GM21447 (cell line): ENCODE measurements at regions not wholly inside any gene's neighbourhood (a gene's known extent, or its start where the extent isn't known, plus 50 kb on each side); places are given as distances from the start of the nearest gene placed in this dataset.

Source experiments
- ATAC-seq: cut with Tn5 transposase; IDR thresholded peaks from one replicate; pipeline ENCODE4 v1.9.1; 2021; ENCODE audit not compliant: unreplicated experiment

DNA sequence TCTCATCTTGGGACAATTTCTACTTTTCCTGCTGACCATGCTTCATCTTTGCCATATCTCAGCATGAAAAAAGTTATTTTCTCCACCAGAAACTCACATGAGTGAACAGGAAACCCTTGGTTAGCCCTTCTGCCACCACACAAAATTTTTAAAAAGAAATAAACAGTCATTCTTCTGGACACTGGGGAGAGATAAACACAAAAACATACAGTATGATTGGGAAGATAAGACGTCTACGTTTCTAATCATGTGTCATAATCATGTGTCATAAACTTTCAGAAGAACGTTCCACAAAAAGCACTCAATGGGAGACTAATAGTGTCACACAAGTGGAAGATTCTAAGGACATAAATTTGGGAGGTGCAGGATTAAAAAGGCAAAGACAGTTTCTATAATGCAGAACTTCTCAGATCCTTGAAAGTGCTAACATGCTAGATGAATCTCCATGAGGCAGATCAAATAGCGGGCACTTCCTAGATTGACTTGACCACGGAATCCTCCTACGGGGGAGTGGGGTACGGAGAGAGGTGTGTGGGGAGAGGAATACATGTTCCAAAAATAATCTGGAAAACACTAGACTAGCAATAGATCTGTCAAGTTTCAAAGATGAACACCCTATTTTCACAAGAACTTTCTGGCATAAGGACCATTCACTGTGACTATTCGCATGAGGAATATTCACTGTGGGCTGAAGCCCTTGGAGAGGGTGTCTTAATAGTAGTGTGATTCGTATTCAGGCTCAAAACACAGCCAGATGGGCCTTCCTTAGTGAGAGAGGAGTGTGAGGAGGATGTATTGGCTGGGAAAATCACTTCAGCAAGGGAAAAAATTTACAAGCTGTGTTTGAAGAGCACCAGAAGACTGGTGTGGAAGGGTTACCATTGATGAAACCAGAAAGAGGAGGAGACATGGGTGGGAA is 206.7 kb downstream of the SETD4 start:
- ATAC-seq = no peak

DNA sequence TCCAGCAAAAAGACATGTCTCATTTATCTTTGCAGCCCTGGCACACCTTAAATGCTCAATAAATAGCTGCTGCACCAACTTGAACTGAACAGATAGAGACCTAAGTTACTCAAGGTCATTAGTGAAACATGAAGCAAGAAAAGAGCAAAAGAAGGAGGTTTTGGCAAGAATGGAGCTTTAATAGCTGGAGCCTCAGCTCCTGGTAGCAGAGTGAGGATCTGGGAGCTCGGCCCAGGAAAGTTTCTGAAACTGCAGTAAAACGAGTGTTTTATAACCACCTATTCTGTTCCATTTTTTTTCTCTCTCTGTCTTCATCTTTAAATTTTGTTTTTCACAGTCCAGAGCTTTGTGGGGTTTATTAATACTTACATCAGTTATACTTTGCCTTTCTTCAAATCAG is 207.5 kb downstream of the SETD4 start:
- ATAC-seq = no peak

DNA sequence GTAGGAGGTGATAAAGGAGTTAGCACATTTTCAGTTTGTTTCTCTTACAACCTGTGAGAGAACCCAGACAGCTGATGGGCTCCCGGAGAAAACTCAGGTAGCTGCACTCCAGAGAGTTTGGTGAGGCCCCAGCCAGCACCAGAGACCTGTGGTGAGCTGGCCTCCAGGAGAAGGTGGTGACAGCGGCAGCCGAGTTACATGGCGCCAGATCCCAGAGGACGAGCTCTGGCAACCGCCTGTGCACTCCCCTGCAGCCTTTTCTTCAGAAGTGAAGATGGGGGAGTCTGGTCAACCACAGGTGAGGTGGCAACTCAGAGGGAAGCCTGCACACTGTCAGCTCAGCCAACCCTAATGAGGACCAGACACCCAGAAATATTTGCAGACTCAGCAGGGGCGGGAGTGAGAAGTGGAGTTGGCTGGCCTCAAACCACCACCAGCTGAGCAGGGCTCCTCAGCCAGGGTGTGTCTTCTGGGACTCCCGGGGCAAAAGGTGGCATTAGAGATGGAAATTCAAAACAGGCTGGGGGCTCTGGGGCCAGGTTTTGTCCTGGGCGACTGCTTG is 209.7 kb downstream of the SETD4 start:
- no peak for ATAC-seq

DNA sequence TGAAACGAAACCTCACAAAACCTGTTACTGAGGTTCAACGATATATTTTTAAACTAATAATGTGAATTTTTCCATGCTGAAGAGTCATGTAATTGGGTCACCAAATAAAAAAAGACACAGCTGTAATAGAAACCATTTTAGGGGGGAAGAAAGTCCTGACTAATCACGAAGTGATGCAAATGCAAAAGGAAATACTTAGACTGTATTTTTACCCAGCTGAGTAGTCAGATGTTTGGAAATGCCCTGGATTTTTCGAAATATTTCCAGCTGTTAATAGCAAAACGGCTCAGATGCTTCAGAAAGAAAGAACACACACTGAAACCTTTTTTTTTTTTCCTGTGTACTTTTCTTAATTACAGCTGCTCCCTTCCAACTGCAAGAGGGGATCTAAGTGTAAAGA is 210.3 kb downstream of the SETD4 start:
- ATAC-seq = no peak

DNA sequence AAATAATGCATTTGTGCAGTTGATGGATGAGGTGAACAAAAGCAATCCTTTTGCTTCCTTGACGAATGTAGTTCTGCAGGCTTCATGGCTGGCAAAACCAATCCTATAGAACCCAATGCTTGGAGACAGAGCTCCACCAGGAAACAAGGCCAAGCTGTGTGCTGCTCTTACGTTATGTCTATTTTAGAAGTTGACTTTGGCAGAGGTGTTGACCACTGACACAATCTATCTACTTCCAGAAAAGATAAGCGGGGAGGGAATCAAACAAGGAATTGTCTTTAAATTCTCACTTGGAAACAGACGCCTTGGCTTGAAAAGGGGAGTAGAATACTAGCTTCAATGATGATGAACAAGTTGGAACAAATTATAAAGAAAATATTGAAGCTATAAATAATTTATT is 211.2 kb downstream of the SETD4 start:
- no peak for ATAC-seq

DNA sequence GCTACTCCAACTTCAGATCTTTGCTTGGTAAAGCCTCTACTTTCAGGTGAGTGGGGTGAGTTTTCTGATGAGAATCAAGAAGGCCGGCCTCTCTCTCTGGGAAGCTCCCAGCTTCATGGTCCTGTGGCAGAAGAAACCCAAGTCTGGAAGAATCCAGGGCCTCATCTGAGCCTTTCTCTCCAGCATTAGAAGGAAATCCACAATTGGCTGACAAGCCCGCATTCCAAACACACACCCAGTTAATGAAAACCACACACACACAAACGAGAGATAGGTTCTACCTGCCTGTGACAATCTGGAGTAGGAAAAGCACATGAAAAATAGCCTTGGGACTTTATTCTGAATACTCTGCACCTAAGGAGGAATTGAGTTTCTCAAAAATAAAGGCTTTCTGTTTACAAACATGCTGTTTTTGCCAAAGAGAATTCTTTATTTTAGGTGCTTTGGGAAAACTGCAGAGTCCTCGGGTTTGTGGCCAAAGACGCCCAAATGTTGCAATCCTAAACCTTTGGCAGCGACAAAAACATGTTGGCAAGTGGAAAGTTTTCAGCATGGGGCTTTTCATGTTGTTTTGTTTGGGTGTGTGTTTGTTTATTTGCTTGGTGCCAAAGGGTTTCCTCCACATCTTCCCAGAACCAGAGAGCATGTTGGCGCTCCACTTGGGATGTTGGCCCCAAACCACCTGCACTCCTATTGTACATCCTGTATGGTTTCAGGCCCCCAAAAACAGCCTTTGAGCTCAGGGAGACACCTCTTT is 216.2 kb downstream of the SETD4 start:
- ATAC-seq = no peak

DNA sequence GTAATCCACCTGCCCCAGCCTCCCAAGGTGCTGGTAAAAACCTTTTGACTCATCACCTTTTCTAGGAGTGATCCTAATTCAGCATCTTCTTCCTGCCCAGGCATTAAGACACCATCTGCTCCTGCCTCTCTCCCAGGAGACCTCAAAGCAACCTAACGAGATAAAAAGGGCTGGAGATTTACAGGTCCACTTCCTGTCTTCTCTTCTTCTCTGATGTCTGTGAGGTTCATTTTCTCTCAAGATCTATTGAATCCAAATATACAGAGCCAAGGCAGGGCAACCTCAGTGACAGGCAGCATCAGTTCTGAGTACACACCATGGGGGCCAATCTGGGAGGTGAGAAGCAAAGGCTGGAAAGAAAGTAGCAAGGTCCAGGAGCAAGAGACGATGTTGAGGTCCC is 219.4 kb downstream of the SETD4 start:
- ATAC-seq = no peak

DNA sequence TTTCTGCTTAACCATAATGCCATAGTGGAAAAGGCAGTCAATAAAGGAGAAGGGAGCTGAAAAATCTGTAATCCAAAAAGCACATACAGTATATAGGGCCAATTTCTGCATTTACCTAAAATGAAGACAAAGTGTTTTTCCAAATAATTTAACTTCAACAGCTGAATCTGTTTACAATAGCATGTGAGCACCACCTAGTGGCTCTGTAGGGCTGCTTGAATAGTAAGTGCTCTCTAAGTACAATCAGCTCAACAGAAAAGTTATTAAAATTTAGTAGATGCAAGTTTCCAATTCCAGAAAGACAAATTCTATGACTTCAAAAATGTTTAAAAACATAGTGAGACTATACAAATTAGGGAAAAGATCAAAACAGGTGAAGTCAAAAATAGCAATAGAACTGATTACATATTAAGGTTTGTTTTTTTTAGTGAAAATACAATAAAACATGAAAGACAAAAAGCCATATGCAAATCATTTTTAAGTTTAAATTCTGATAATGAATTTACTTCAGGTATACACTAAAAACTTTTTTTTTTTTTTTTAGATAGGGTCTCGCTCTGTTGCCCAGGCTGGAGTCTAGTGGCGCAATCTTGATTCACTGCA is 220.0 kb downstream of the SETD4 start:
- no peak for ATAC-seq

DNA sequence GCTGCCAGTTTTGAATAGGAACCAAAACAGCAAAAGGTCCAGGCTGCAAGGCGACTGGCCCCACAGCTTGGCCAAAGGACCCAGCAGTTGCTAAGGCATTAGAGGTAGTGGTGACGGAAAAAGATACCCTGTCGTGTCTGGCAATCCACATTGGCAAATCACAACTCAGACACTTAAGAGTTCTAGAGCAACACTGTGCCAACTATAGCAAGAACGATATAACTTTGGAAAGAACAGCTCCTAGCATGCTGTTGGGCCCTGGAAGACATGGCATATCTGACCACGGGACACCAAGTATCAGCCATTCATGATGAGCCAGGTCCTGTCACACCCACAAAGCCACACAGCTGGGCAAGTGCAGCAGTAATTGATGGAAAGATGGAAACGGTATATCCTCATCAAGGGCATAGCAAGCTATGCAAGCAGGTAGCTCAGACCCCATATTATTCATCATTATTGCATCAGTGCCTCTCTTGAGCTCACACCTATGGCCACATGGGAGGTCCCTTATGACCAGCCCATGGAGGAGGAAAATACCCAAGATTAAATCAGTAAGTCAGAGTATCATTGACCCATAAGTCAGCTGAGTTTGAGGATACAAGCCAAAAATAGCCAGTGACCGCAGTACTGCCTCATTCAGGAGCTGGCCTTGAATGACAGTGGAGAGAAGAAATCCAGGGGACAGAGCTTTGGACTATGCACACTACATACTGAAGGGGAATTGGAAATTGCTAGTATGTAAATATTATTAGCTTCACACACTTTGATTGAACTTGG is 221.2 kb downstream of the SETD4 start:
- ATAC-seq = no peak

DNA sequence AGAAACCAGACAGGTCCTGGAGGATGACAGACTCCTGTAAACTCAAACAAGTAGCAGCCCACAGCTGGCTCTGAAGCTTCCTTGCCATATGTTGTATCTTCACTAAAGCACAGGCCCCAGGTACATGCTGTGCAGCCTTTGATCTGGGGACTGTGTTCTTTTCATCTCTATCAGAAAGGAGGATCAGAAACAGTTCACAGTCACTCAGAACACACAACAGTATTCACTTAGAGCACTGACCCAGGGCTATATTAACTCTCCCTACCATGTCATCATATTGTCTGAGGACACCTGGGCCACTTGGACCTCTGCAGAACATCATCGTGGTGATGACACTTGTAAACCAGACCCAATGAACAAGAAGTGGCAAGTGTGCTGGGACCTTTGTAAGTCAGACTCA is 222.0 kb downstream of the SETD4 start:
- ATAC-seq = no peak

DNA sequence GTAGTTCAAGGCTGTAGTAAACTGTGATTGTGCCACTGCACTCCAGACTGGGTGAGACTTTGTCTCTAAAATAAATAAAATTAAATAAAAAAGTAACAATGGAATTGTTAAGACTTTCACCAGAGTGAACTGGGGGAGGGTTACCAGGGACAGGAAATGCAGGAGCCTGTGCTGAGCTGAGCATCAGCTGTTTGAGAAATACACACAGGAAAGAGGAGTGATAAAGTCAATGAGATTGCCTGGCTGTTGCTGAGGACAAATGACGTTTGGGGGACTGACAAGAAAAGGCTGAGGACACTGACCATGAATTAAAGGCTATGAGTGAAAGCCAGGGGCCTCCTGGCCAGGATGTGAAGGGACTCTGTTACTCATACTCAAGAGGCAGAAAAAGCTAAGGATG is 226.3 kb downstream of the SETD4 start:
- no peak for ATAC-seq

DNA sequence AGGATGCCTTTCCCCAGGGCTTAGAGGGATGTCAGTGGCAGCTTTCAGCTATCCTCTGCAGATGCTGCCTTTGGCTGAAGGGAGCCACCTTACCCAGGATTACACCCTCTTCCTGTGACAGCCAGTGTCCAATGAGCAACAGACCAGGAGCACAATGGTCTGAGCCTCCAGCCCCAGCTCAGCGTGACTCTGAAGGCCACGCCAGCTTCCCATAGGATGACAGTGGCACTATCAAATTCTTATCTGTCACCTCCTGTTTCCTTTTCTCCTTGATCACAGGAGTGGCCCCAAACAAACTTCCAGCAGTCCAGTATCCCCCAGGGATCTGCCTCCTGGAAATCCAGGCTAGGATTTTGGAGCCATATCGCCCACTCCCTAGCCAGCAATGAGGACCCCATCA is 226.9 kb downstream of the SETD4 start:
- ATAC-seq = no peak

DNA sequence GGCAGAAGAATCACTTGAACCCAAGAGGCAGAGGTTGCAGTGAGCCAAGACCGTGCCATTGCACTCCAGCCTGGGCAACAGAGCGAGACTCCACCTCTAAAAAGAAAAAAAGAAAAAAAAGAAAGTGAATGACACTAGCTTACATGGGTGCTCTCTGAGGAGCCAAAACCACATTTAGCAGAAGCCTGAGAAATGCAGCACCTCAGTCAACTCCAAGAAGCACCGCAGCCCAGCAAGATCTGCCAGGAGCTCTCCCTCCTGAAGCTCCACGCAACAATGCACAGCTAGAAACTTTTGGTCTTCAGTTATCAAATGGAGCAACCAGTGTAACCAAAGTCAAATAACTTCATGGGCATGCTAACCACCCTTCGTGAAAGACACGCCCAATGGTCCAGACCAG is 229.1 kb downstream of the SETD4 start:
- ATAC-seq = no peak

DNA sequence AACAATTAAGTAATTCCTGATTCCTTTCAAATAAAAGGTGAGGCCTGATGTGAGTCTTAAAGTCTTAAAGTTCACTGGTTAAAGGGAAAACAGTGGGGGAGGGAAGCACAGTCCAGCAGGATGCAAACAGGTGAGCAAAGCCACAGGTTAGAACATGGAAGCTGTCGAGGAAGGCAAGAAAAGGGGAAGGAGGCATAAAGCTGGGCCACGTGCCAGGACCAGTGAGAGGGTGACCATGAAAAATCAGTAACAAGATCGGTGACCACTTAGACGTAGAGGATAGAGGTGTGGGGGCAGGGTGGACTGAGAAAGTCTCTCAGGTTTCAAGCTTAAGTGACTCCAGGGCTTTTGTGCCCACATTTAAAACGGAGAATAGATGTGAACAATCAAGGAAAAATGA is 231.3 kb downstream of the SETD4 start:
- no peak for ATAC-seq

DNA sequence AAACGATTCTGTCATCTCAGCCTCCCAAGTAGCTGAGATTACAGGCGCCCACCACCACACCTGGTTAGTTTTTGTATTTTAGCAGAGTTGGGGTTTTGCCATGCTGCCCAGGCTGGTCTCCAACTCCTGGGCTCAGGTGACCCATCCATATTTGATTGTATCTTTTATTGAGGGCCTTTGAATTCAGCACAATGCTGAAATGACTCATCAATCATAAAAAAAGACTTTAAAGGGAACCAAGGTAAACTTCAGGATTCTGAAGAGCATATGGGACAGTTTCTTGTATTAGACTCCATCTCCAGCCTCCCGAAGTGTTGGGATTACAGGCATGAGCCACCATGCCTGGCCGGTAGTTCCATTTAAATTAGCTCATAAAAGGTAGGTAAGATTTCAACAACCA is 232.2 kb downstream of the SETD4 start:
- no peak for ATAC-seq

DNA sequence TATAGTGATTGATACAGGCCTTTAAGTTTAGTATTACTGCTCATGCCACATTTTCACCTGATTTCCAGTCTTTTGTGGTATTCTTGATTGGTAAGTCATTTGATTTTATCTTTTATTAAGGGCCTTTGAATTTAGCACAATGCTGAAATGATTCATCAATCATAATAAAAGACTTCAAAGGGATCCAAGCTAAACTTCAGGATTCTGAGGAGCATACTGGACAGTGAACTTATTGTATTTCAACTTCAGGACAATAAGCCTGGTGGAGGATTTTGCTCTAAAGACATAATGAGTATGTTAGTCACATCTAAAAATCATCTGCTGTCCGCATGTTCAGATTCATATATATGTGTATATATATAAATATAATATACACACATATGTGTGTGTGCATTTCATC is 233.3 kb downstream of the SETD4 start:
- no peak for ATAC-seq

DNA sequence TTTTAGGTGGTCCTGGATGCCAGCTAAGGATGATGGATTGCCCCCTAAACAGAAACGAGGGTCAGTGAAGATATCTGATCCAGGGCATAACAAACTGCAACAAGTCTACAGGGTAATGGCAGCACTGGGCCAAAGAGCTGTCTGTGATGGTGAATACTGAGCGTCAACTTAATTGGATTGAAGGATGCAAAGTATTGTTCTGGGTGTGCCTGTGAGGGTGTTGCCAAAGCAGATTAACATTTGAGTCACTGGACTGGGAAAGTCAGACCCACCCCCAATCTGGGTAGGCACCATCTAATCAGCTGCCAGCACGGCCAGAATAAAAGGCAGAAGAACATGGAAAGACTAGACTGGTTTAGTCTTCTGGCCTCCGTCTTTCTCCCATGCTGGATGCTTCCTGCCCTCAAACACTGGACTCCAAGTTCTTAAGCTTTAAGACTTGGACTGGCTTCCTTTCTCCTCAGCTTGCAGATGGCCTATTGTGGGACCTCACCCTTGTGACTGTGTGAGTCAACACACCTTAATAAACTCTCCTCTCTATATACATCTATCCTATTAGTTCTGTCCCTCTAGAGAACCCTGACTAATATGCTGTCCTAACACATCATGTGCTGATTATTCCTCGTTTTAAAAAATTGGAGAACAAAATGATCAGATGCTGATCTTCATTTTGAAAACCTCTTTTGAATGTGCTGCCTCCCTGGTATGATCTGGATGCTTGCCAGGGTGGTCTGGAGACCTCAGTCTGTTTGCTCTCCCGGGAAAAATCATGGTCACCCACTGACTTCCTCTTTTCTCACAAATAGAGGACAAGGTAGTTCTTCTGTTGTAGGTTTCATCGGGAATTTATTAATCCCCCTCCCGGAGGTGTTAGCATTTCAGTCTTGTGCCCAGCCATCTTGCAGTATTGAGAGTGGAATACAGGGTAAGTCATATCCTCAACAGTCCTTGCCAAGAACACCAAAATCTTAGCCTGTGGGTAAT is 234.7 kb downstream of the SETD4 start:
- ATAC-seq = no peak

DNA sequence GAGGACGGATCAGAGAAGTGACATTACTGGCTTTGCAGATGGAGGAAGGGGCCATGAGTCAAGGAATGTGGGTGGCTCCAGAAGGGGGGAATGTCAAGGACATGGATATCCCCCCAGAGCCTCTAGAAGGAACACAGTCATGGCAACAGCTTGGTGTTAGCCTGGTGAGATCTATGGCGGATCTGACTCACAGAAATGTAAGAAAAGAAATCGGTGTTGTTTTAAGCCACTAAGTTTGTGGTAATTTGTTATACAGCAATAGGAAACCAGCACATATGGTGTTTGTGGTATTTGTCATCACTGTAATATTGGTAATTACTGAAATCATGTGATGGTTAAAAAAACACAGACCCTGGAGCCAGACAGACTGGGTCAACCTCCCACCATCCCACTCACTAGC is 236.2 kb downstream of the SETD4 start:
- ATAC-seq = no peak

DNA sequence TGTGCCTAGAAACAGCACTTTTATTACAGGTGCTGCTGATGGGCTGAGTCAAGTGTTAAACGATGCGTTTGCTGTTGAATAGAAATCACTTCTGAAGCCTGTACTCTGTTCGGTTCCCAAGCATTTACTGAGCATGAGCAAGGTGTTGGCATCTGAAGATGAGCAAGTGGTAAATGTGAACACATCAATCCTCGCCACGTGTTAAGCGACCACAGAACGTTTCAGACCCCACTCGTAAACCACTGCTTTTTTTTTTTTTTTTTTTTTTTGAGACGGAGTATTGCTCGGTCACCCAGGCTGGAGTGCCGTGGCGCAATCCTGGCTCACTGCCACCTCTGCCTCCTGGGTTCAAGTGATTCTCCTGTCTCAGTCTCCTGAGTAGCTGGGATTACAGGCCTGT is 241.2 kb downstream of the SETD4 start:
- no peak for ATAC-seq

DNA sequence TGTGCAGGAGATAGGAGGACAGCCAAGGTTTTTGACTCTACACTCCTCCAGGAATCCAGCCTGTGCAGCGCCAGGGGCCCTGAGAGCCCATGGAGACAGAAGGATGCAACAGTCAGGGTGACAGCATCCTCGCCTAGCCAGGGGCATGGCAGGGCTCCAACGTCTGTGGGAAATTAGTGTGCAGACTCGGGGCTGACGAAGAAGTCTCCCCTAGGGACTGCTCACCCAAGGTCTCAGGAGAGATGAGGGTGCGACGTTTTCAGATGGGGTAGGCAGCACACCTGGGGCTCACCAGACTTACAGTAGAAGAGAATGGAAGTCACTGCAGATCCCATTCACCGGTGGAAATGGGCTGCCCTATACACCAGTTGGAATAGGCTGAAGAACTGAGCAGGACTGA is 241.7 kb downstream of the SETD4 start:
- ATAC-seq = no peak
